ENCODE measurements at regions not wholly inside any gene's neighbourhood (a gene's known extent, or its start where the extent isn't known, plus 50 kb on each side); places are given as distances from the start of the nearest gene placed in this dataset.
"Not testable (repeated sequence)": the region's sequence is repeated elsewhere in the genome, so short reads cannot be mapped to it uniquely, and the experiment has no call there.

GRCh38 chr14:43297794-43298193, 1209.3 kb downstream of the FSCB start:
- no peaks in the 10 kb centered on the region for H3K9me3 ChIP-seq
- no peak overlapping the region for H3K4me3 ChIP-seq
- no peak overlapping the region for H3K27ac ChIP-seq
- H3K4me1 ChIP-seq, result no peaks in the 10 kb centered on the region
- TF ChIP-seq MYC (IDR thresholded peaks at IDR 0.05; ENCODE audit: borderline replicate concordance, low read length), result no peak
- TF ChIP-seq RFX5 (IDR thresholded peaks at IDR 0.05), result no peak
- TF ChIP-seq BHLHE40 (IDR thresholded peaks at IDR 0.05; ENCODE audit: low read depth, low read length), result no peak
- no peak for TF ChIP-seq ZC3H11A (IDR thresholded peaks at IDR 0.05)
- no peak for TF ChIP-seq JUNB (IDR thresholded peaks at IDR 0.05)
- no peak for TF ChIP-seq KDM5A (IDR thresholded peaks at IDR 0.05)
- no peak for TF ChIP-seq HOXA7 (CRISPR knock-in tag; IDR thresholded peaks at IDR 0.05)
- no peak for TF ChIP-seq NR3C1 (IDR thresholded peaks at IDR 0.05)
- TF ChIP-seq RARB (CRISPR knock-in tag; IDR thresholded peaks at IDR 0.05), result no peak
- TF ChIP-seq NPAS2 (CRISPR knock-in tag; IDR thresholded peaks at IDR 0.05; ENCODE audit: borderline replicate concordance), result no peak
- TF ChIP-seq RCOR1 (IDR thresholded peaks at IDR 0.05; ENCODE audit: low read depth, low read length), result no peak
- no peak for TF ChIP-seq MAX (IDR thresholded peaks at IDR 0.05)
- no peak for TF ChIP-seq POLR2A (IDR thresholded peaks at IDR 0.05; ENCODE audit: low read length)
- no peak for TF ChIP-seq SMC3 (IDR thresholded peaks at IDR 0.05)
- TF ChIP-seq ZNF302 (CRISPR knock-in tag; IDR thresholded peaks at IDR 0.05), result no peak
- TF ChIP-seq PHF8 (IDR thresholded peaks at IDR 0.05; ENCODE audit: borderline replicate concordance, low read depth), result no peak
- TF ChIP-seq POLR2AphosphoS2 (conservative IDR thresholded peaks at IDR 0.05; ENCODE audit: low read length), result no peak
- no peak for TF ChIP-seq NFE2L2 (conservative IDR thresholded peaks at IDR 0.05; ENCODE audit: low read length)
- no peak for TF ChIP-seq JUN (IDR thresholded peaks at IDR 0.05)
- CTCF ChIA-PET, result no interaction called here
- H3K4me2 ChIP-seq, result no peak overlapping the region
- FAIRE-seq (no peak), DNase-seq (ENCODE audit: low read depth in 1 of 2, low spot score in 1 of 2) (no peak), ATAC-seq (no peak)
- 17% methylated on average over 1 of the region's 1 CpG for WGBS (ENCODE audit: missing lambda C conversion rate)
- POLR2A ChIA-PET, result no interaction called here

GRCh38 chr14:43296061-43296460, 1211.0 kb downstream of the FSCB start:
- H3K4me2 ChIP-seq; H3K27ac ChIP-seq; H3K4me1 ChIP-seq; DNase-seq (ENCODE audit: low read depth in 1 of 2, low spot score in 1 of 2); CTCF ChIA-PET; FAIRE-seq; H3K9me3 ChIP-seq; ATAC-seq; H3K4me3 ChIP-seq; POLR2A ChIA-PET: not testable (repeated sequence)
- 9% methylated on average over 2 of the region's 4 CpGs for WGBS (ENCODE audit: missing lambda C conversion rate)

- 0 out of 3 replicates have a peak, but pooled peaks cover 2% of the 10 kb centered on the region for H3K9me3 ChIP-seq
- no peak overlapping the region for H3K4me2 ChIP-seq
- no peaks in the 10 kb centered on the region for H3K4me1 ChIP-seq
- no peak for TF ChIP-seq USF2 (IDR thresholded peaks at IDR 0.05)
- no peak for TF ChIP-seq KDM5A (IDR thresholded peaks at IDR 0.05)
- no peak for TF ChIP-seq REST (IDR thresholded peaks at IDR 0.05)
- TF ChIP-seq CEBPB (IDR thresholded peaks at IDR 0.05), result no peak
- no peak for TF ChIP-seq ESRRA (IDR thresholded peaks at IDR 0.05; ENCODE audit: borderline replicate concordance, low read length)
- H3K27ac ChIP-seq, result no peak overlapping the region
- no peak for DNase-seq (ENCODE audit: low read depth in 1 of 2, low spot score in 1 of 2)
- no peak for FAIRE-seq
- ChIA-PET POLR2A (no interaction called here), CTCF (no interaction called here)
- no peak for ATAC-seq
- H3K4me3 ChIP-seq, result no peak overlapping the region
These were observed 1221.5 kb downstream of the FSCB start for GRCh38 chr14:43285575-43285974.
